Activated naive CD8-positive, alpha-beta T cell treated with anti-CD3 and anti-CD28 coated beads, Interleukin-2, amount 10 ng/mL, durations not matched to agents 7 days and 5 days (primary cell): ENCODE measurements at regions not wholly inside any gene's neighbourhood (a gene's known extent, or its start where the extent isn't known, plus 50 kb on each side); places are given as distances from the start of the nearest gene placed in this dataset.
"Not testable (repeated sequence)": the region's sequence is repeated elsewhere in the genome, so short reads cannot be mapped to it uniquely, and the experiment has no call there.

Source experiments
- ATAC-seq: fragments of 150-1000 bp; cut with Tn5 transposase; one replicate; pipeline ENCODE4 v1.10.0; 2021; ENCODE audit warnings: low read depth, moderate library complexity
- POLR2A ChIA-PET: fragments of 350-600 bp; sonication (Branson Sonifier 250); formaldehyde crosslinking; loops from one replicate; lab custom pipeline; 2021; ENCODE audit warnings: antibody characterized with exemption; lab: Charles Lee
- DNase-seq: peaks from one replicate; pipeline ENCODE4 v3.0.0; 2021
- H3K27ac Mint-ChIP-seq: one replicate; pipeline ENCODE4 v1.8.0; 2022; ENCODE audit warnings: mild to moderate bottlenecking, mixed read lengths
- H3K27me3 Mint-ChIP-seq: one replicate; pipeline ENCODE4 v1.8.0; 2022; ENCODE audit warnings: mild to moderate bottlenecking, moderate library complexity, mixed read lengths
- H3K36me3 Mint-ChIP-seq: one replicate; pipeline ENCODE4 v1.8.0; 2021; ENCODE audit warnings: mild to moderate bottlenecking, mixed read lengths
- H3K4me1 Mint-ChIP-seq: one replicate; pipeline ENCODE4 v1.8.0; 2021; ENCODE audit warnings: mixed read lengths
- H3K4me3 Mint-ChIP-seq: one replicate; pipeline ENCODE4 v1.8.0; 2022; ENCODE audit warnings: mild to moderate bottlenecking, moderate library complexity, mixed read lengths
- H3K9me3 Mint-ChIP-seq: one replicate; pipeline ENCODE4 v1.8.0; 2021; ENCODE audit warnings: mixed read lengths

- Mint-ChIP-seq H3K9me3 (peaks cover 6% of the 10 kb centered on the region), H3K4me3 (no peak overlapping the region), H3K27ac (no peak overlapping the region), H3K4me1 (no peaks in the 10 kb centered on the region), H3K36me3 (no peaks in the 10 kb centered on the region), H3K27me3 (no peaks in the 10 kb centered on the region)
- POLR2A ChIA-PET: no interaction called here
- no peak for DNase-seq
- no peak for ATAC-seq
These were observed 1348.0 kb upstream of the PRR20A start for GRCh38 chr13:55792544-55793193.

GRCh38 chr13:55815458-55816033 is 1325.2 kb upstream of the PRR20A start:
- H3K9me3 Mint-ChIP-seq: peaks cover 3% of the 10 kb centered on the region
- DNase-seq (no peak), ATAC-seq (no peak)
- no peaks in the 10 kb centered on the region for H3K27me3 Mint-ChIP-seq
- POLR2A ChIA-PET: no interaction called here
- no peaks in the 10 kb centered on the region for H3K4me1 Mint-ChIP-seq
- H3K4me3 Mint-ChIP-seq: no peak overlapping the region
- no peak overlapping the region for H3K27ac Mint-ChIP-seq
- H3K36me3 Mint-ChIP-seq: no peaks in the 10 kb centered on the region

- POLR2A ChIA-PET: no interaction called here
- DNase-seq: no peak
- Mint-ChIP-seq H3K9me3 (peaks cover 2% of the 10 kb centered on the region), H3K4me3 (no peak overlapping the region), H3K27me3 (no peaks in the 10 kb centered on the region), H3K27ac (no peak overlapping the region), H3K36me3 (no peaks in the 10 kb centered on the region), H3K4me1 (no peaks in the 10 kb centered on the region)
- no peak for ATAC-seq
These were observed 1323.6 kb upstream of the PRR20A start for GRCh38 chr13:55816976-55817601.

- peaks cover 2% of the 10 kb centered on the region for H3K9me3 Mint-ChIP-seq
- H3K27me3 Mint-ChIP-seq: no peaks in the 10 kb centered on the region
- H3K4me1 Mint-ChIP-seq: no peaks in the 10 kb centered on the region
- H3K4me3 Mint-ChIP-seq: no peak overlapping the region
- H3K36me3 Mint-ChIP-seq: no peaks in the 10 kb centered on the region
- POLR2A ChIA-PET: no interaction called here
- no peak for ATAC-seq
- no peak for DNase-seq
- no peak overlapping the region for H3K27ac Mint-ChIP-seq
These were observed 1319.9 kb upstream of the PRR20A start for GRCh38 chr13:55820817-55821216.

- H3K4me1 Mint-ChIP-seq: no peaks in the 10 kb centered on the region
- H3K9me3 Mint-ChIP-seq: peaks cover 19% of the 10 kb centered on the region
- POLR2A ChIA-PET: no interaction called here
- H3K36me3 Mint-ChIP-seq: no peaks in the 10 kb centered on the region
- H3K4me3 Mint-ChIP-seq: no peak overlapping the region
- no peak overlapping the region for H3K27ac Mint-ChIP-seq
- no peaks in the 10 kb centered on the region for H3K27me3 Mint-ChIP-seq
- ATAC-seq (no peak), DNase-seq (no peak)
These were observed 1271.1 kb upstream of the PRR20A start for GRCh38 chr13:55869648-55870047.

GRCh38 chr13:55887561-55887960 is 1253.2 kb upstream of the PRR20A start:
- ATAC-seq (no peak), DNase-seq (no peak)
- H3K27ac Mint-ChIP-seq: no peak overlapping the region
- no peak overlapping the region for H3K4me3 Mint-ChIP-seq
- no peaks in the 10 kb centered on the region for H3K27me3 Mint-ChIP-seq
- POLR2A ChIA-PET: no interaction called here
- no peaks in the 10 kb centered on the region for H3K36me3 Mint-ChIP-seq
- H3K4me1 Mint-ChIP-seq: no peaks in the 10 kb centered on the region
- H3K9me3 Mint-ChIP-seq: peaks cover 2% of the 10 kb centered on the region

- no peaks in the 10 kb centered on the region for H3K9me3 Mint-ChIP-seq
- no peak overlapping the region for H3K4me3 Mint-ChIP-seq
- POLR2A ChIA-PET: no interaction called here
- no peaks in the 10 kb centered on the region for H3K36me3 Mint-ChIP-seq
- no peaks in the 10 kb centered on the region for H3K27me3 Mint-ChIP-seq
- DNase-seq: no peak
- H3K4me1 Mint-ChIP-seq: no peaks in the 10 kb centered on the region
- ATAC-seq: no peak
- H3K27ac Mint-ChIP-seq: no peak overlapping the region
These were observed 1247.2 kb upstream of the PRR20A start for GRCh38 chr13:55893540-55893939.

- H3K27ac Mint-ChIP-seq: no peak overlapping the region
- ATAC-seq: no peak
These were observed 1203.5 kb upstream of the PRR20A start for GRCh38 chr13:55937180-55937579.

GRCh38 chr13:55948175-55948574 is 1192.5 kb upstream of the PRR20A start:
- no peaks in the 10 kb centered on the region for H3K27me3 Mint-ChIP-seq
- POLR2A ChIA-PET: no interaction called here
- no peaks in the 10 kb centered on the region for H3K36me3 Mint-ChIP-seq
- H3K4me1 Mint-ChIP-seq: no peaks in the 10 kb centered on the region
- ATAC-seq (no peak), DNase-seq (no peak)
- peaks cover 13% of the 10 kb centered on the region for H3K9me3 Mint-ChIP-seq
- no peak overlapping the region for H3K4me3 Mint-ChIP-seq
- no peak overlapping the region for H3K27ac Mint-ChIP-seq

More at GRCh38 chr13:55937180-55937579, 1203.5 kb upstream of the PRR20A start:
- no peaks in the 10 kb centered on the region for H3K36me3 Mint-ChIP-seq
- H3K9me3 Mint-ChIP-seq: peaks cover 8% of the 10 kb centered on the region
- POLR2A ChIA-PET: no interaction called here
- H3K4me1 Mint-ChIP-seq: no peaks in the 10 kb centered on the region
- no peak for DNase-seq
- H3K27me3 Mint-ChIP-seq: no peaks in the 10 kb centered on the region
- no peak overlapping the region for H3K4me3 Mint-ChIP-seq

- Mint-ChIP-seq H3K27me3 (no peaks in the 10 kb centered on the region), H3K9me3 (peaks cover 7% of the 10 kb centered on the region), H3K4me1 (no peaks in the 10 kb centered on the region), H3K4me3 (no peak overlapping the region), H3K36me3 (no peaks in the 10 kb centered on the region), H3K27ac (no peak overlapping the region)
- DNase-seq: no peak
- ATAC-seq: no peak
- POLR2A ChIA-PET: no interaction called here
These were observed 1176.8 kb upstream of the PRR20A start for GRCh38 chr13:55963934-55964333.

GRCh38 chr13:55967055-55967454 is 1173.7 kb upstream of the PRR20A start:
- POLR2A ChIA-PET: no interaction called here
- Mint-ChIP-seq H3K9me3 (peaks cover 3% of the 10 kb centered on the region), H3K4me3 (no peak overlapping the region), H3K27ac (no peak overlapping the region), H3K36me3 (no peaks in the 10 kb centered on the region), H3K27me3 (no peaks in the 10 kb centered on the region), H3K4me1 (no peaks in the 10 kb centered on the region)
- no peak for DNase-seq
- no peak for ATAC-seq

GRCh38 chr13:55977436-55977835 is 1163.3 kb upstream of the PRR20A start:
- H3K9me3 Mint-ChIP-seq: peaks cover 6% of the 10 kb centered on the region
- no peaks in the 10 kb centered on the region for H3K27me3 Mint-ChIP-seq
- DNase-seq: no peak
- no peak overlapping the region for H3K27ac Mint-ChIP-seq
- H3K4me1 Mint-ChIP-seq: no peaks in the 10 kb centered on the region
- no peak overlapping the region for H3K4me3 Mint-ChIP-seq
- ATAC-seq: no peak
- H3K36me3 Mint-ChIP-seq: no peaks in the 10 kb centered on the region
- POLR2A ChIA-PET: no interaction called here

- DNase-seq: no peak
- ATAC-seq: no peak
- H3K36me3 Mint-ChIP-seq: no peaks in the 10 kb centered on the region
- H3K4me3 Mint-ChIP-seq: no peak overlapping the region
- peaks cover 6% of the 10 kb centered on the region for H3K9me3 Mint-ChIP-seq
- H3K4me1 Mint-ChIP-seq: no peaks in the 10 kb centered on the region
- H3K27me3 Mint-ChIP-seq: no peaks in the 10 kb centered on the region
- no peak overlapping the region for H3K27ac Mint-ChIP-seq
- POLR2A ChIA-PET: no interaction called here
These were observed 1159.3 kb upstream of the PRR20A start for GRCh38 chr13:55981381-55981780.

- H3K4me1 Mint-ChIP-seq, POLR2A ChIA-PET, H3K36me3 Mint-ChIP-seq, H3K27ac Mint-ChIP-seq, H3K9me3 Mint-ChIP-seq, DNase-seq, H3K4me3 Mint-ChIP-seq, ATAC-seq, H3K27me3 Mint-ChIP-seq: not testable (repeated sequence)
These were observed 1156.7 kb upstream of the PRR20A start for GRCh38 chr13:55984026-55984425.
